H9 (cell line): ENCODE measurements at regions not wholly inside any gene's neighbourhood (a gene's known extent, or its start where the extent isn't known, plus 50 kb on each side); places are given as distances from the start of the nearest gene placed in this dataset.

Experiments
- DNase-seq: peaks from one replicate; pipeline ENCODE4 v3.0.0-alpha.2; 2017
- H2AFZ ChIP-seq: one replicate; pipeline ENCODE4 v1.6.1; 2013; ENCODE audit warnings: mild to moderate bottlenecking, low read length, control low read depth, moderate library complexity
- H2AK5ac ChIP-seq: 2 replicates; pipeline ENCODE4 v1.6.1; 2013; ENCODE audit warnings: low read length, control low read depth, mixed read lengths; ENCODE audit not compliant: insufficient read length
- H2BK120ac ChIP-seq: one replicate; pipeline ENCODE4 v1.6.1; 2013; ENCODE audit warnings: low read depth, mild to moderate bottlenecking, low read length, control low read depth, inconsistent platforms; ENCODE audit not compliant: poor library complexity, severe bottlenecking
- H2BK12ac ChIP-seq: 2 replicates; pipeline ENCODE4 v1.6.1; 2013; ENCODE audit warnings: low read length, control low read depth, mixed read lengths, low read depth; ENCODE audit not compliant: insufficient read length
- H2BK15ac ChIP-seq: 2 replicates; pipeline ENCODE4 v1.6.1; 2013; ENCODE audit warnings: low read depth, low read length, control low read depth
- H2BK20ac ChIP-seq: one replicate; pipeline ENCODE4 v1.6.1; 2013; ENCODE audit warnings: low read depth, mild to moderate bottlenecking, low read length, control low read depth, inconsistent platforms; ENCODE audit not compliant: poor library complexity, severe bottlenecking
- H2BK5ac ChIP-seq: 2 replicates; pipeline ENCODE4 v1.6.1; 2013; ENCODE audit warnings: low read length, control low read depth, mixed read lengths; ENCODE audit not compliant: insufficient read length
- H3K14ac ChIP-seq: 2 replicates; pipeline ENCODE4 v1.6.1; 2013; ENCODE audit warnings: low read length, control low read depth; ENCODE audit not compliant: insufficient read depth
- H3K18ac ChIP-seq: 2 replicates; pipeline ENCODE4 v1.6.1; 2013; ENCODE audit warnings: low read depth, mild to moderate bottlenecking, mixed read lengths, low read length, control low read depth; ENCODE audit not compliant: insufficient read length
- H3K23ac ChIP-seq: 2 replicates; pipeline ENCODE4 v1.6.1; 2013; ENCODE audit warnings: low read length, control low read depth, mixed read lengths, low read depth; ENCODE audit not compliant: insufficient read length
- H3K23me2 ChIP-seq: 2 replicates; pipeline ENCODE4 v1.6.1; 2013; ENCODE audit warnings: low read depth, mild to moderate bottlenecking, mixed read lengths, low read length, control low read depth; ENCODE audit not compliant: insufficient read length, poor library complexity, severe bottlenecking
- H3K27ac ChIP-seq: 2 replicates; pipeline ENCODE4 v1.5.1; 2013; ENCODE audit warnings: low read length, control low read depth, mixed read lengths, low read depth; ENCODE audit not compliant: insufficient read length
- H3K27me3 ChIP-seq: 2 replicates; pipeline ENCODE4 v1.6.1; 2013; ENCODE audit warnings: low read length, control low read depth, inconsistent platforms; ENCODE audit not compliant: insufficient read depth
- H3K4ac ChIP-seq: 2 replicates; pipeline ENCODE4 v1.6.1; 2013; ENCODE audit warnings: low read depth, mild to moderate bottlenecking, control low read depth, inconsistent platforms, low read length, moderate library complexity
- H3K4me1 ChIP-seq: 2 replicates; pipeline ENCODE4 v1.6.1; 2013; ENCODE audit warnings: low read length, control low read depth, inconsistent platforms; ENCODE audit not compliant: insufficient read depth
- H3K4me2 ChIP-seq: 2 replicates; pipeline ENCODE4 v1.6.1; 2013; ENCODE audit warnings: low read length, control low read depth, mixed read lengths; ENCODE audit not compliant: insufficient read length, insufficient read depth
- H3K56ac ChIP-seq: 2 replicates; pipeline ENCODE4 v1.6.1; 2013; ENCODE audit warnings: low read depth, mild to moderate bottlenecking, mixed read lengths, low read length, control low read depth; ENCODE audit not compliant: insufficient read length
- H3K79me1 ChIP-seq: 2 replicates; pipeline ENCODE4 v1.6.1; 2013; ENCODE audit warnings: low read depth, mild to moderate bottlenecking, moderate library complexity, low read length, control low read depth, inconsistent platforms; ENCODE audit not compliant: insufficient read depth, poor library complexity, severe bottlenecking
- H3K79me2 ChIP-seq: 2 replicates; pipeline ENCODE4 v1.6.1; 2013; ENCODE audit warnings: low read length, control low read depth, inconsistent platforms; ENCODE audit not compliant: insufficient read depth
- H3K9ac ChIP-seq: 2 replicates; pipeline ENCODE4 v1.6.1; 2013; ENCODE audit warnings: low read length, control low read depth, mixed read lengths; ENCODE audit not compliant: insufficient read length; ENCODE audit errors: extremely low read depth
- H3K9me3 ChIP-seq: one replicate; pipeline ENCODE4 v1.6.1; 2013; ENCODE audit warnings: low read depth, low read length, inconsistent platforms; ENCODE audit not compliant: control insufficient read depth
- H3T11ph ChIP-seq: one replicate; pipeline ENCODE4 v1.6.1; 2013; ENCODE audit warnings: mild to moderate bottlenecking, low read length, control low read depth, inconsistent platforms
- H4K20me1 ChIP-seq: one replicate; pipeline ENCODE4 v1.6.1; 2013; ENCODE audit not compliant: control insufficient read depth, insufficient read length, insufficient read depth
- H4K5ac ChIP-seq: 2 replicates; pipeline ENCODE4 v1.6.1; 2013; ENCODE audit warnings: low read depth, mild to moderate bottlenecking, mixed read lengths, low read length, control low read depth; ENCODE audit not compliant: insufficient read length
- H4K8ac ChIP-seq: replicated peaks from 2 replicates; pipeline ENCODE4 v1.6.1; 2013; ENCODE audit warnings: low read length, control low read depth, mixed read lengths, low read depth; ENCODE audit not compliant: insufficient read length
- H4K91ac ChIP-seq: 2 replicates; pipeline ENCODE4 v1.6.1; 2013; ENCODE audit warnings: low read depth, mild to moderate bottlenecking, moderate library complexity, mixed read lengths, low read length, control low read depth; ENCODE audit not compliant: insufficient read length
- H3K27ac Mint-ChIP-seq, 3 experiments: 2 replicates in 2 of 3; 3 replicates in 1 of 3; pipeline ENCODE4 v1.8.0; 2020 to 2021; ENCODE audit warnings: mixed read lengths in 3 of 3, mild to moderate bottlenecking in 1 of 3, moderate library complexity in 1 of 3
- H3K27me3 Mint-ChIP-seq: 2 replicates; pipeline ENCODE4 v1.8.0; 2021; ENCODE audit warnings: low read depth, mild to moderate bottlenecking, moderate library complexity, mixed read lengths
- H3K36me3 Mint-ChIP-seq, 3 experiments: 2 replicates in 2 of 3; 3 replicates in 1 of 3; pipeline ENCODE4 v1.8.0; 2020 to 2021; ENCODE audit warnings: low read depth in 3 of 3, mixed read lengths in 3 of 3; ENCODE audit not compliant: insufficient read depth in 1 of 3
- H3K4me1 Mint-ChIP-seq, 2 experiments: 2 replicates each; pipeline ENCODE4 v1.8.0; 2020; ENCODE audit warnings: mixed read lengths in 2 of 2
- H3K4me3 Mint-ChIP-seq, 2 experiments: 2 replicates in 1 of 2; 3 replicates in 1 of 2; pipeline ENCODE4 v1.8.0; 2020 to 2021; ENCODE audit warnings: mild to moderate bottlenecking in 2 of 2, mixed read lengths in 2 of 2, moderate library complexity in 1 of 2
- H3K9me3 Mint-ChIP-seq, 2 experiments: 2 replicates in 1 of 2; 3 replicates in 1 of 2; pipeline ENCODE4 v1.8.0; 2020; ENCODE audit warnings: mild to moderate bottlenecking in 2 of 2, mixed read lengths in 2 of 2, moderate library complexity in 1 of 2
- WGBS: extraction: QIAGEN DNeasy Blood & Tissue Kit; methylation state at CpG from one replicate; pipeline ENCODE4 v1.1.7; 2013; ENCODE audit warnings: missing lambda C conversion rate, low lambda C conversion rate, mixed read lengths; ENCODE audit not compliant: insufficient read length; ENCODE audit errors: extremely low coverage; 5-methylcytosine and 5-hydroxymethylcytosine counted together
- TF ChIP-seq, protein P1 (sequence below): fragments of 200-600 bp; sonication (generic); conservative IDR thresholded peaks from 3 replicates; pipeline ENCODE4 v1.8.0; 2021; ENCODE audit warnings: antibody characterized with exemption, mild to moderate bottlenecking

DNA sequence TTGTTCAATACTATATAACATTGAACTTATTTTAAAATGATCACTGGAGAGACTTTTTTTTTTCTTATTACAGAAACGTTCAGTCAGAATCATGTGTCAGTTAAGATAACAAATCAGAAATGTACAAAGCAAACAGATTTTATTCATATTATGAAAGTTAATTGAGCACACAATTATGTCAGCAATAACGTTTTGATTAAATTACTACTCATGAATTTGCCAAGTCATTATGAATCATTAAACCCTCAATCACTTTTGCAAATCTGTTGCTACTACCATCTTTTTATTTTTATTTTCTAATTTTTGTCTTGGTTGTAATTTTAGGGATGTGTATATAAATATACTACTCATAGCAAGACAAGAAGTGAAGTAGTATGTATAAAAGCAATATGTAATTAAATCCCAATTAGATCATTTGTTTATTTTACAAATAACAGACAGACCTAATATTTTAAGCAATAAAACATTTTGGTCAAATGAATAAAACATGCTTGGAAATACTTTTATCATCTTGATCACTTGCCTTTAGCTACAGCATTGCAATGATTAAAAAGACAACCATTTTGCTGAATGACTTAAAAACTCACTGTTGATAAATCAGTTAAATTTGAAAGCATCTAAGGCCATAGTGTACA is 893.4 kb upstream of the MIR17HG start:
- no peak overlapping the region for H3T11ph ChIP-seq
- DNase-seq: no peak
- H3K9ac ChIP-seq: no peak overlapping the region
- H3K9me3 ChIP-seq: no peaks in the 10 kb centered on the region
- no peak overlapping the region for H2BK120ac ChIP-seq
- Mint-ChIP-seq H3K4me1 (no peaks in the 10 kb centered on the region), H3K4me3 (no peak overlapping the region), H3K27me3 (no peaks in the 10 kb centered on the region), H3K9me3 (no peaks in the 10 kb centered on the region; a peak in 1 of 5 replicates), H3K27ac (no peak overlapping the region), H3K36me3 (no peaks in the 10 kb centered on the region; a peak in 1 of 7 replicates)
- no peak overlapping the region for H2AFZ ChIP-seq
- H3K23ac ChIP-seq: no peak overlapping the region
- no peak overlapping the region for H2BK20ac ChIP-seq
- H3K4ac ChIP-seq: no peak overlapping the region
- H4K8ac ChIP-seq: no peak overlapping the region
- no peak overlapping the region for H3K14ac ChIP-seq
- no peak overlapping the region for H3K18ac ChIP-seq
- H2BK12ac ChIP-seq: no peak overlapping the region
- no peak overlapping the region for H4K5ac ChIP-seq
- H3K27ac ChIP-seq: no peak overlapping the region
- H2BK5ac ChIP-seq: no peak overlapping the region
- H3K4me1 ChIP-seq: no peaks in the 10 kb centered on the region
- H2AK5ac ChIP-seq: no peak overlapping the region
- H2BK15ac ChIP-seq: no peak overlapping the region
- no peak overlapping the region for H3K4me2 ChIP-seq
- no peak overlapping the region for H3K56ac ChIP-seq
- no peaks in the 10 kb centered on the region for H4K20me1 ChIP-seq
- TF ChIP-seq, protein P1, sequence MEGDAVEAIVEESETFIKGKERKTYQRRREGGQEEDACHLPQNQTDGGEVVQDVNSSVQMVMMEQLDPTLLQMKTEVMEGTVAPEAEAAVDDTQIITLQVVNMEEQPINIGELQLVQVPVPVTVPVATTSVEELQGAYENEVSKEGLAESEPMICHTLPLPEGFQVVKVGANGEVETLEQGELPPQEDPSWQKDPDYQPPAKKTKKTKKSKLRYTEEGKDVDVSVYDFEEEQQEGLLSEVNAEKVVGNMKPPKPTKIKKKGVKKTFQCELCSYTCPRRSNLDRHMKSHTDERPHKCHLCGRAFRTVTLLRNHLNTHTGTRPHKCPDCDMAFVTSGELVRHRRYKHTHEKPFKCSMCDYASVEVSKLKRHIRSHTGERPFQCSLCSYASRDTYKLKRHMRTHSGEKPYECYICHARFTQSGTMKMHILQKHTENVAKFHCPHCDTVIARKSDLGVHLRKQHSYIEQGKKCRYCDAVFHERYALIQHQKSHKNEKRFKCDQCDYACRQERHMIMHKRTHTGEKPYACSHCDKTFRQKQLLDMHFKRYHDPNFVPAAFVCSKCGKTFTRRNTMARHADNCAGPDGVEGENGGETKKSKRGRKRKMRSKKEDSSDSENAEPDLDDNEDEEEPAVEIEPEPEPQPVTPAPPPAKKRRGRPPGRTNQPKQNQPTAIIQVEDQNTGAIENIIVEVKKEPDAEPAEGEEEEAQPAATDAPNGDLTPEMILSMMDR: no peak
- H3K79me2 ChIP-seq: no peaks in the 10 kb centered on the region
- no peaks in the 10 kb centered on the region for H3K27me3 ChIP-seq
- no CpG with 5 or more reads among the region's 2 CpGs for WGBS
- H3K23me2 ChIP-seq: no peaks in the 10 kb centered on the region
- H4K91ac ChIP-seq: no peak overlapping the region
- no peaks in the 10 kb centered on the region for H3K79me1 ChIP-seq
